Panc1 (cell line): ENCODE measurements at regions not wholly inside any gene's neighbourhood (a gene's known extent, or its start where the extent isn't known, plus 50 kb on each side); places are given as distances from the start of the nearest gene placed in this dataset.
"Not testable (repeated sequence)": the region's sequence is repeated elsewhere in the genome, so short reads cannot be mapped to it uniquely, and the experiment has no call there.

Experiments
- ATAC-seq: fragments of 200-7000 bp; cut with Tn5 transposase; 2 replicates; pipeline ENCODE4 v1.9.1; 2020; ENCODE audit warnings: mild to moderate bottlenecking, moderate library complexity
- BruUV-seq: library from RNA; stranded (reverse); fragments of 400-500 nt; replicated peaks from 2 replicates; lab custom pipeline; 2021; lab: Mats Ljungman, UMichigan
- CTCF ChIA-PET: fragments of 300-600 bp; sonication (Branson Sonifier 250); formaldehyde crosslinking; loops from one replicate; lab custom pipeline; 2022; ENCODE audit warnings: antibody characterized with exemption; lab: Charles Lee
- POLR2A ChIA-PET: fragments of 300-600 bp; sonication (Branson Sonifier 250); formaldehyde crosslinking; loops from one replicate; lab custom pipeline; 2022; ENCODE audit warnings: antibody characterized with exemption; lab: Charles Lee
- DNase-seq: peaks from one replicate; pipeline ENCODE4 v3.0.0-alpha.2; 2010; ENCODE audit warnings: low read depth, low spot score
- H3K27ac ChIP-seq: 2 replicates; pipeline ENCODE4 v1.5.1; 2011; ENCODE audit warnings: mild to moderate bottlenecking, low read length, inconsistent platforms
- H3K27me3 ChIP-seq: fragments of 200-500 bp; sonication (Bioruptor generic); 2 replicates; pipeline ENCODE4 v1.6.0; 2014; ENCODE audit warnings: low read length, inconsistent platforms; ENCODE audit not compliant: control insufficient read depth, insufficient read depth
- H3K36me3 ChIP-seq: fragments of 200-500 bp; sonication (Bioruptor generic); 2 replicates; pipeline ENCODE4 v1.5.1; 2014; ENCODE audit warnings: inconsistent platforms, mild to moderate bottlenecking, low read length, moderate library complexity; ENCODE audit not compliant: control insufficient read depth, insufficient read depth
- H3K4me1 ChIP-seq: 2 replicates; pipeline ENCODE4 v1.5.1; 2011; ENCODE audit warnings: inconsistent platforms, mild to moderate bottlenecking, low read length, moderate library complexity; ENCODE audit not compliant: control insufficient read depth, insufficient read depth
- H3K4me3 ChIP-seq, 2 experiments: 2 replicates each; pipeline ENCODE4 v1.5.1; 2011 to 2012; ENCODE audit warnings: low read depth in 2 of 2, low read length in 2 of 2, mild to moderate bottlenecking in 2 of 2, inconsistent platforms in 1 of 2, moderate library complexity in 1 of 2
- H3K9me3 ChIP-seq: fragments of 200-500 bp; sonication (Bioruptor generic); 2 replicates; pipeline ENCODE4 v1.5.1; 2014; ENCODE audit warnings: low read depth, mild to moderate bottlenecking, inconsistent platforms, low read length, moderate library complexity; ENCODE audit not compliant: control insufficient read depth, insufficient read depth
- CTCF ChIP-seq: fragments of 450-650 bp; IDR thresholded peaks from 2 replicates; pipeline ENCODE4 v1.5.1; 2017; ENCODE audit warnings: mild to moderate bottlenecking
- POLR2AphosphoS5 ChIP-seq: IDR thresholded peaks from 2 replicates; pipeline ENCODE4 v1.6.1; 2012; ENCODE audit warnings: mild to moderate bottlenecking, low read depth, low read length, moderate library complexity
- REST ChIP-seq, 2 experiments: IDR thresholded peaks; 2 replicates each; pipeline ENCODE4 v1.6.1; 2011 to 2012; ENCODE audit warnings: low read depth in 2 of 2, control low read depth in 1 of 2, low read length in 1 of 2, mild to moderate bottlenecking in 1 of 2, moderate library complexity in 1 of 2; ENCODE audit not compliant: insufficient read depth in 1 of 2
- SIN3A ChIP-seq: IDR thresholded peaks from 2 replicates; pipeline ENCODE4 v1.6.1; 2012; ENCODE audit warnings: low read depth, mild to moderate bottlenecking, low read length, moderate library complexity, borderline replicate concordance; ENCODE audit not compliant: insufficient read depth
- TCF7L2 ChIP-seq: IDR thresholded peaks from 2 replicates; pipeline ENCODE4 v1.6.1; 2011; ENCODE audit warnings: mild to moderate bottlenecking, low read depth, low read length, inconsistent platforms
- in situ Hi-C: cut with HindIII; loops from 2 replicates; pipeline ENCODE4 v1.10.0; 2016; ENCODE audit warnings: low sequenced_read_pairs, low pct_unique_long_range_greater_than_20kb
- intact Hi-C: fragments of 100-400 bp; cut with micrococcal nuclease; formaldehyde crosslinking; loops from one replicate; pipeline ENCODE4 v1.10.0; 2022; ENCODE audit not compliant: unreplicated experiment

- in situ Hi-C loops (no loop called here), intact Hi-C loops (no loop called here)
- no peak for DNase-seq
- no peak overlapping the region for H3K27ac ChIP-seq
- no TSS peak for BruUV-seq
- H3K36me3 ChIP-seq, result no peaks in the 10 kb centered on the region
- TF ChIP-seq SIN3A (no peak), POLR2AphosphoS5 (no peak), TCF7L2 (no peak), CTCF (no peak), REST (IDR thresholded peaks at IDR 0.05; ENCODE audit: insufficient read depth in 1 of 2, low read depth in 2 of 2, low read length in 1 of 2) (no peak)
- ATAC-seq, result no peak
- H3K4me1 ChIP-seq, result no peaks in the 10 kb centered on the region
- H3K27me3 ChIP-seq, result no peaks in the 10 kb centered on the region
- POLR2A ChIA-PET, result no interaction called here
- CTCF ChIA-PET, result no interaction called here
- H3K9me3 ChIP-seq, result no peaks in the 10 kb centered on the region
- no peak overlapping the region for H3K4me3 ChIP-seq
Observed at GRCh38 chr6:67952948-67953347, 682.1 kb upstream of the ADGRB3 start.

DNA sequence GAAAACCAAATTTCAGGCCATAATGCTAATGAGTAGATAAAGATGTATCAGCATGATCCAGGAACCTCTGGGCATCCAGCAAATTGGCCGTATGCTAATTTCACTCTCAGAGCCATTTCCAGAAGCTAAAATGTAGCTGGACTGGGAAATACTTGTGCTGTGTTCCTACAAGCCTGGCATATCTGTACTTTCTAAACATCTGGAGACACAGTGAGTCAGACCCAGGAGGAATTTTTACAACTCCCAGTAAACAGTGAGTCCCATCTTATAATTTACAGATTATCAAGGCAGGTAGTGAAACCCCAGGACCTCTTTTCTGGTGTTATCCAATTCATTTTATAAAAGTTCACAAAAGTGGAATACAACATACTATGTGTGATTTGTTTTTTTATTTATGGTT lies 683.0 kb upstream of the ADGRB3 start:
- TF ChIP-seq TCF7L2 (no peak), SIN3A (no peak), POLR2AphosphoS5 (no peak), CTCF (no peak), REST (IDR thresholded peaks at IDR 0.05; ENCODE audit: insufficient read depth in 1 of 2, low read depth in 2 of 2, low read length in 1 of 2) (no peak)
- no peak overlapping the region for H3K4me3 ChIP-seq
- no peaks in the 10 kb centered on the region for H3K27me3 ChIP-seq
- DNase-seq (no peak), ATAC-seq (no peak)
- H3K36me3 ChIP-seq, result no peaks in the 10 kb centered on the region
- in situ Hi-C loops, result no loop called here
- H3K4me1 ChIP-seq, result no peaks in the 10 kb centered on the region
- ChIA-PET CTCF (no interaction called here), POLR2A (no interaction called here)
- H3K27ac ChIP-seq, result no peak overlapping the region
- no peaks in the 10 kb centered on the region for H3K9me3 ChIP-seq
- BruUV-seq, result no TSS peak
- intact Hi-C loops, result no loop called here

GRCh38 chr6:67947762-67948161 lies 687.3 kb upstream of the ADGRB3 start:
- POLR2A ChIA-PET, H3K4me3 ChIP-seq, DNase-seq, BruUV-seq, H3K9me3 ChIP-seq, H3K27me3 ChIP-seq, intact Hi-C loops, H3K27ac ChIP-seq, ATAC-seq, in situ Hi-C loops, H3K4me1 ChIP-seq, CTCF ChIA-PET, H3K36me3 ChIP-seq: not testable (repeated sequence)
